ENCODE measurements at regions not wholly inside any gene's neighbourhood (a gene's known extent, or its start where the extent isn't known, plus 50 kb on each side); places are given as distances from the start of the nearest gene placed in this dataset.

DNA sequence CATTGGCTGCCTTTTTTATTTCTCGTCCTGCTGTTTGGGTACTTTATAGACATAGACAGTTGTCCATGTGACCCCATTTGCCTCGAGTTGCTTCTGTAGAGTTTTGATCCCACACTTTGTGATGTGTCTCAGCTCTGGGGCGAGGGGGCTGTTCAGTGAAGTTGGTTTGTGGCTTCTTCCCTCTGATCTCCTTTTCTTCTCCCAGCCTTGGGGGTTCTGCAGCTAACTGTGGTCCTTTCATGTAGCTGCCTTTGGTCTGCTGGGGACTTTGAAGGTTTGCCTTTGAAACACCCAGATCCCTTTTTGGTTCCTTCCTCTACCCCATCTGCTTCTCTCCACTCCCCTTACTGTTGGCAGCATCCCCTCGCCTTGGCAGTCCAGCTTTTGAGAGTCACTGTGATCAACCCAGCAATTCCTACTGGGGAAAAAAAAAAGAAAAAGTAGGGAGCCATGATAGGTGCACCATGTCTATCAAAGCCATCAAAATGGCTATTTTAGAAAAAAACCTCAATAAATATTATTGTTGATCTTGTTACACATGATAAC lies 728.8 kb upstream of the RBFOX1 start:
- no peak for TF ChIP-seq POLR2AphosphoS5 (IDR thresholded peaks at IDR 0.05; ENCODE audit: low read depth, low read length)
- TF ChIP-seq, protein P1, sequence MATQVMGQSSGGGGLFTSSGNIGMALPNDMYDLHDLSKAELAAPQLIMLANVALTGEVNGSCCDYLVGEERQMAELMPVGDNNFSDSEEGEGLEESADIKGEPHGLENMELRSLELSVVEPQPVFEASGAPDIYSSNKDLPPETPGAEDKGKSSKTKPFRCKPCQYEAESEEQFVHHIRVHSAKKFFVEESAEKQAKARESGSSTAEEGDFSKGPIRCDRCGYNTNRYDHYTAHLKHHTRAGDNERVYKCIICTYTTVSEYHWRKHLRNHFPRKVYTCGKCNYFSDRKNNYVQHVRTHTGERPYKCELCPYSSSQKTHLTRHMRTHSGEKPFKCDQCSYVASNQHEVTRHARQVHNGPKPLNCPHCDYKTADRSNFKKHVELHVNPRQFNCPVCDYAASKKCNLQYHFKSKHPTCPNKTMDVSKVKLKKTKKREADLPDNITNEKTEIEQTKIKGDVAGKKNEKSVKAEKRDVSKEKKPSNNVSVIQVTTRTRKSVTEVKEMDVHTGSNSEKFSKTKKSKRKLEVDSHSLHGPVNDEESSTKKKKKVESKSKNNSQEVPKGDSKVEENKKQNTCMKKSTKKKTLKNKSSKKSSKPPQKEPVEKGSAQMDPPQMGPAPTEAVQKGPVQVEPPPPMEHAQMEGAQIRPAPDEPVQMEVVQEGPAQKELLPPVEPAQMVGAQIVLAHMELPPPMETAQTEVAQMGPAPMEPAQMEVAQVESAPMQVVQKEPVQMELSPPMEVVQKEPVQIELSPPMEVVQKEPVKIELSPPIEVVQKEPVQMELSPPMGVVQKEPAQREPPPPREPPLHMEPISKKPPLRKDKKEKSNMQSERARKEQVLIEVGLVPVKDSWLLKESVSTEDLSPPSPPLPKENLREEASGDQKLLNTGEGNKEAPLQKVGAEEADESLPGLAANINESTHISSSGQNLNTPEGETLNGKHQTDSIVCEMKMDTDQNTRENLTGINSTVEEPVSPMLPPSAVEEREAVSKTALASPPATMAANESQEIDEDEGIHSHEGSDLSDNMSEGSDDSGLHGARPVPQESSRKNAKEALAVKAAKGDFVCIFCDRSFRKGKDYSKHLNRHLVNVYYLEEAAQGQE (IDR thresholded peaks at IDR 0.05; ENCODE audit: insufficient read depth in 1 of 2, low read depth in 2 of 2, low read length in 2 of 2): no peak
- no peak for TF ChIP-seq TAF1 (IDR thresholded peaks at IDR 0.05; ENCODE audit: borderline replicate concordance, insufficient read depth, low read length)
